ENCODE measurements at regions not wholly inside any gene's neighbourhood (a gene's known extent, or its start where the extent isn't known, plus 50 kb on each side); places are given as distances from the start of the nearest gene placed in this dataset.

DNA sequence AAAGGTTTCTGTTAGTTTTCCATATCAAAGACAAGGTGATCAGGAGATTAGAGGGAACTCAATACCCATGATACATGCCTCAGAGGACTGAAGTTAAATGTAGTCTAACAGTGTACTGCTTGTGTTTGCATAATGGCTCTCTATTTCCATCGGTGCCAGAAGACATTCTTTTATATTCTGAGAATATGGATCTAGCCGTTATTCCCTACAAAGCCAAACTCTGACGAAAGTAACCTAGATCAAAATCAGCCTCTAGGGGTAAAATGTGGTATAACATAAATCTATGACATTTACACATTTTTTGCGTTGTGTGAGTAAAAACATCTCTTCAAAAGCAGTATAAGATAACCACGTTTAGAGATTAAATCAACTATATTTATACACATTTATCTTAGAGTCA lies 2232.7 kb downstream of the PCDH9 start (continued):
- TF ChIP-seq, protein P1, sequence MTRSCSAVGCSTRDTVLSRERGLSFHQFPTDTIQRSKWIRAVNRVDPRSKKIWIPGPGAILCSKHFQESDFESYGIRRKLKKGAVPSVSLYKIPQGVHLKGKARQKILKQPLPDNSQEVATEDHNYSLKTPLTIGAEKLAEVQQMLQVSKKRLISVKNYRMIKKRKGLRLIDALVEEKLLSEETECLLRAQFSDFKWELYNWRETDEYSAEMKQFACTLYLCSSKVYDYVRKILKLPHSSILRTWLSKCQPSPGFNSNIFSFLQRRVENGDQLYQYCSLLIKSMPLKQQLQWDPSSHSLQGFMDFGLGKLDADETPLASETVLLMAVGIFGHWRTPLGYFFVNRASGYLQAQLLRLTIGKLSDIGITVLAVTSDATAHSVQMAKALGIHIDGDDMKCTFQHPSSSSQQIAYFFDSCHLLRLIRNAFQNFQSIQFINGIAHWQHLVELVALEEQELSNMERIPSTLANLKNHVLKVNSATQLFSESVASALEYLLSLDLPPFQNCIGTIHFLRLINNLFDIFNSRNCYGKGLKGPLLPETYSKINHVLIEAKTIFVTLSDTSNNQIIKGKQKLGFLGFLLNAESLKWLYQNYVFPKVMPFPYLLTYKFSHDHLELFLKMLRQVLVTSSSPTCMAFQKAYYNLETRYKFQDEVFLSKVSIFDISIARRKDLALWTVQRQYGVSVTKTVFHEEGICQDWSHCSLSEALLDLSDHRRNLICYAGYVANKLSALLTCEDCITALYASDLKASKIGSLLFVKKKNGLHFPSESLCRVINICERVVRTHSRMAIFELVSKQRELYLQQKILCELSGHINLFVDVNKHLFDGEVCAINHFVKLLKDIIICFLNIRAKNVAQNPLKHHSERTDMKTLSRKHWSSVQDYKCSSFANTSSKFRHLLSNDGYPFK (CRISPR knock-in tag; IDR thresholded peaks at IDR 0.05; ENCODE audit: borderline replicate concordance) = no peak
- TF ChIP-seq KDM1A (CRISPR knock-in tag; IDR thresholded peaks at IDR 0.05) = no peak

DNA sequence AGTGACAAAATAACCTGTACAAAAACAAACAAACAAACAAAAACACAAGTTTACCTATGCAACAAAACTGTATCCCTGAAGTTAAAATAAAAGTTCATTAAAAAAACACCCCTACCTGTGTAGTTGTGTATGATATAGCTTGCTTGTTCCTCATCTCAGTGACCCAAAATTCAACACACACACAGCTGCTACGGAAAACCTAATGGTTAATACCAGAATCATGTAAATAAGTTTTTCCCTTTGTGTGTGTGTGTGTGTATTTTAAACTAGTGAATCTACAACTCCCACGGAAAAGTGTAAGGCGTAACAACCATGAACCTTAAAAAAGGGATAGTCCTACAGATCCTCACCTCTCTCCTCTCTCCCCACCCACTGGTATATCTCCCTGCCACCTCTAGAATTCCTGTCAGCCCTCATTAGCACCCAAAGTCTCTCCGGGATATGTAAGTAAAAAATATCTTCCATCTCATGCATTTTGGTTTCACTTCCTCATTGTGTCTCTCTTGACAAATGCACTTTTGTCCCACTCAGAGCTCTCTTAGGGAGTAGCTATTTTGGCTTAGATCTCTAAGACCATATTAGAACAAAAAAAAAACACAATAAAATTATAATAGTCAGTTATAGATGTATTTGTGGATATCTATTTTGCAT lies 2236.5 kb downstream of the PCDH9 start:
- Histone ChIP-seq H3K27ac (ENCODE audit: extremely low read length, insufficient read depth, low read length) (no peak overlapping the region), H3K36me3 (replicated peaks in 1 of 2; ENCODE audit: control insufficient read depth in 1 of 2, insufficient read depth in 2 of 2, low read length in 2 of 2) (no peaks in the 10 kb centered on the region), H2AFZ (ENCODE audit: low read length) (no peak overlapping the region), H4K20me1 (ENCODE audit: insufficient read depth, low read length) (no peaks in the 10 kb centered on the region), H3K4me2 (ENCODE audit: low read depth, low read length) (0 out of 2 replicates have a peak overlapping the region, but pooled peaks have one; percentile 8), H3K9ac (ENCODE audit: insufficient read depth, low read depth, low read length) (no peak overlapping the region), H3K4me1 (ENCODE audit: insufficient read depth, low read length) (no peaks in the 10 kb centered on the region), H3K27me3 (ENCODE audit: control insufficient read depth in 1 of 2, insufficient read depth in 2 of 2, low read length in 2 of 2) (no peaks in the 10 kb centered on the region; a peak in 1 of 5 replicates), H3K4me3 (replicated peaks in 1 of 3; ENCODE audit: insufficient read depth in 1 of 3, low read depth in 2 of 3, low read length in 3 of 3) (no peak overlapping the region), H3K79me2 (ENCODE audit: insufficient read depth, low read length) (no peaks in the 10 kb centered on the region), H3K9me3 (ENCODE audit: low read length) (no peaks in the 10 kb centered on the region)
- 10% methylated on average over 4 of the region's 4 CpGs for WGBS (ENCODE audit: low lambda C conversion rate)
- in situ Hi-C loops (cut with HindIII; ENCODE audit: extremely low pct_ligation_motif_present, low pct_unique_long_range_greater_than_20kb) = no loop called here
- no peak for FAIRE-seq
- intact Hi-C loops (cut with micrococcal nuclease; ENCODE audit: unreplicated experiment) = no loop called here
- no peak for DNase-seq (ENCODE audit: low spot score)
- POLR2A ChIA-PET = no interaction called here
- CTCF ChIA-PET (ENCODE audit: low intra/inter-chr PET ratio, low total read pairs) = no interaction called here
- no peak for ATAC-seq
- no TSS peak for BruUV-seq (replicated peaks)
- TF ChIP-seq MED8 (CRISPR knock-in tag; IDR thresholded peaks at IDR 0.05; ENCODE audit: insufficient replicate concordance) = no peak
- TF ChIP-seq STAT5B (CRISPR knock-in tag; IDR thresholded peaks at IDR 0.05) = no peak
- TF ChIP-seq, protein P2, sequence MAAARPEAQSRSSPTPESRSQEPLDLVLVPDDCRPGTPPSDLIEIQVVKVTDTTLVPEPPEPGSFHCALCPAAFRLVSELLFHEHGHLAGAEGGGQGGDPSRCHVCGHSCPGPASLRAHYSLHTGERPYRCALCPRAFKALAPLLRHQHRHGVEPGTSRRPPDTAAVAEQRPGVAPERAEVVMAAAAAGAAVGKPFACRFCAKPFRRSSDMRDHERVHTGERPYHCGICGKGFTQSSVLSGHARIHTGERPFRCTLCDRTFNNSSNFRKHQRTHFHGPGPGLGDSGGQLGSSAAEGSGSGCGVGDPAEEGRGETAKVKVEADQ (CRISPR knock-in tag; IDR thresholded peaks at IDR 0.05; ENCODE audit: borderline replicate concordance) = no peak
- TF ChIP-seq, protein P3, sequence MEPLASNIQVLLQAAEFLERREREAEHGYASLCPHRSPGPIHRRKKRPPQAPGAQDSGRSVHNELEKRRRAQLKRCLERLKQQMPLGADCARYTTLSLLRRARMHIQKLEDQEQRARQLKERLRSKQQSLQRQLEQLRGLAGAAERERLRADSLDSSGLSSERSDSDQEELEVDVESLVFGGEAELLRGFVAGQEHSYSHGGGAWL (CRISPR knock-in tag; IDR thresholded peaks at IDR 0.05) = no peak
